SK-N-SH (cell line): ENCODE measurements at regions not wholly inside any gene's neighbourhood (a gene's known extent, or its start where the extent isn't known, plus 50 kb on each side); places are given as distances from the start of the nearest gene placed in this dataset.

ENCODE experiments used
- CTCF ChIA-PET: fragments of 300-600, 350-600 bp; formaldehyde crosslinking; extraction: SDS; loops from one replicate; lab custom pipeline; 2021; lab: Yijun Ruan, JAX
- POLR2A ChIA-PET: fragments of 350-600 bp; sonication (Branson Sonifier 250); formaldehyde crosslinking; extraction: SDS; loops from one replicate; lab custom pipeline; 2020; ENCODE audit warnings: antibody characterized with exemption, inconsistent platforms; lab: Yijun Ruan, JAX
- DNase-seq: peaks from one replicate; pipeline ENCODE4 v3.0.0; 2012
- H2AFZ ChIP-seq: fragments of 200-600 bp; sonication (generic); 2 replicates; pipeline ENCODE4 v1.8.1; 2016; ENCODE audit warnings: antibody characterized with exemption, mild to moderate bottlenecking, low read depth
- H3F3A ChIP-seq: fragments of 200-600 bp; sonication (generic); replicated peaks from 2 replicates; pipeline ENCODE3; 2016; ENCODE audit warnings: antibody characterized with exemption, mild to moderate bottlenecking; ENCODE audit not compliant: insufficient read depth
- H3K27ac ChIP-seq, 2 experiments: fragments of 200-500 bp in 1 of 2; fragments of 200-600 bp in 1 of 2; sonication (Bioruptor generic) in 1 of 2; sonication (generic), shearing (Covaris generic) in 1 of 2; 2 replicates each; pipeline versions ENCODE4 v1.5.1 to v1.6.1; 2014 to 2016; ENCODE audit warnings: low read depth in 2 of 2, inconsistent platforms in 1 of 2, low read length in 1 of 2, mild to moderate bottlenecking in 1 of 2, mixed read lengths in 1 of 2
- H3K27me3 ChIP-seq: fragments of 200-600 bp; sonication (generic), shearing (Covaris generic); 2 replicates; pipeline ENCODE4 v1.6.1; 2016; ENCODE audit warnings: mixed run types; ENCODE audit not compliant: insufficient read depth
- H3K36me3 ChIP-seq, 2 experiments: fragments of 200-500 bp in 1 of 2; fragments of 200-600 bp in 1 of 2; sonication (Bioruptor generic) in 1 of 2; sonication (generic) in 1 of 2; replicated peaks in 1 of 2; 2 replicates each; pipeline versions ENCODE3 to v1.5.1; 2014 to 2016; ENCODE audit warnings: low read length in 1 of 2, mild to moderate bottlenecking in 1 of 2; ENCODE audit not compliant: insufficient read depth in 2 of 2, control insufficient read depth in 1 of 2
- H3K4me1 ChIP-seq, 2 experiments: fragments of 200-500 bp in 1 of 2; fragments of 200-600 bp in 1 of 2; sonication (Bioruptor generic) in 1 of 2; sonication (generic), shearing (Covaris generic) in 1 of 2; 2 replicates each; pipeline versions ENCODE4 v1.5.1 to v1.6.1; 2014 to 2016; ENCODE audit warnings: low read depth in 1 of 2, low read length in 1 of 2, mixed run types in 1 of 2; ENCODE audit not compliant: insufficient read depth in 2 of 2, control insufficient read depth in 1 of 2
- H3K4me2 ChIP-seq: fragments of 200-600 bp; sonication (generic), shearing (Covaris generic); 2 replicates; pipeline ENCODE4 v1.6.1; 2017; ENCODE audit warnings: mixed run types
- H3K4me3 ChIP-seq, 2 experiments: fragments of 200-500 bp in 1 of 2; fragments of 200-600 bp in 1 of 2; sonication (Bioruptor generic) in 1 of 2; sonication (generic), shearing (Covaris generic) in 1 of 2; 2 replicates each; pipeline versions ENCODE4 v1.5.1 to v1.8.1; 2014 to 2016; ENCODE audit warnings: low read depth in 2 of 2, inconsistent platforms in 1 of 2, low read length in 1 of 2, mild to moderate bottlenecking in 1 of 2, mixed read lengths in 1 of 2, moderate library complexity in 1 of 2
- H3K79me2 ChIP-seq: fragments of 200-600 bp; sonication (generic); 2 replicates; pipeline ENCODE4 v1.8.1; 2017; ENCODE audit warnings: mild to moderate bottlenecking; ENCODE audit not compliant: insufficient read depth
- H3K9ac ChIP-seq: fragments of 200-600 bp; sonication (generic); 2 replicates; pipeline ENCODE4 v1.6.1; 2017; ENCODE audit warnings: mixed run types
- H3K9me2 ChIP-seq: fragments of 200-600 bp; sonication (generic); 2 replicates; pipeline ENCODE4 v1.6.1; 2017; ENCODE audit warnings: mixed run types
- H3K9me3 ChIP-seq: fragments of 200-600 bp; sonication (generic); 2 replicates; pipeline ENCODE4 v1.6.1; 2017; ENCODE audit warnings: mixed run types, mild to moderate bottlenecking, moderate library complexity
- H4K20me1 ChIP-seq: fragments of 200-600 bp; sonication (generic); 2 replicates; pipeline ENCODE4 v1.6.1; 2017; ENCODE audit warnings: mild to moderate bottlenecking, mixed run types; ENCODE audit not compliant: insufficient read depth
- CTCF ChIP-seq: fragments of 200-600 bp; sonication (generic); IDR thresholded peaks from 2 replicates; pipeline ENCODE4 v1.6.1; 2017; ENCODE audit warnings: antibody characterized with exemption, mild to moderate bottlenecking, moderate library complexity
- FOSL2 ChIP-seq: IDR thresholded peaks from 2 replicates; pipeline ENCODE4 v1.4.0; 2012; ENCODE audit warnings: low read depth, mild to moderate bottlenecking, moderate library complexity, borderline replicate concordance
- FOXM1 ChIP-seq: IDR thresholded peaks from 2 replicates; pipeline ENCODE4 v1.4.0; 2012; ENCODE audit warnings: low read depth, mild to moderate bottlenecking
- IRF3 ChIP-seq: fragments of 150-350 bp; IDR thresholded peaks from 2 replicates; pipeline ENCODE4 v1.6.1; 2016; ENCODE audit warnings: mild to moderate bottlenecking, low read depth, low read length
- MEF2A ChIP-seq: IDR thresholded peaks from 2 replicates; pipeline ENCODE4 v1.4.0; 2012; ENCODE audit warnings: low read depth, borderline replicate concordance
- MXI1 ChIP-seq: IDR thresholded peaks from 2 replicates; pipeline ENCODE4 v1.6.1; 2012; ENCODE audit warnings: mild to moderate bottlenecking, low read depth, low read length, improper control_type of control experiment
- POLR2AphosphoS5 ChIP-seq: IDR thresholded peaks from 2 replicates; pipeline ENCODE4 v1.6.1; 2012; ENCODE audit warnings: low read depth, low read length
- RCOR1 ChIP-seq: fragments of 150-350 bp; IDR thresholded peaks from 2 replicates; pipeline ENCODE4 v1.6.1; 2017; ENCODE audit warnings: antibody characterized with exemption, low read length
- REST ChIP-seq: IDR thresholded peaks from 2 replicates; pipeline ENCODE4 v1.6.1; 2012; ENCODE audit warnings: mild to moderate bottlenecking, low read depth, low read length, moderate library complexity
- SIN3A ChIP-seq: IDR thresholded peaks from 2 replicates; pipeline ENCODE4 v1.6.1; 2012; ENCODE audit warnings: low read depth, mild to moderate bottlenecking, low read length, moderate library complexity, borderline replicate concordance
- SMC3 ChIP-seq: IDR thresholded peaks from 2 replicates; pipeline ENCODE4 v1.6.1; 2012; ENCODE audit warnings: low read depth, low read length, improper control_type of control experiment
- TEAD4 ChIP-seq: IDR thresholded peaks from 2 replicates; pipeline ENCODE4 v1.4.0; 2012; ENCODE audit warnings: mild to moderate bottlenecking, borderline replicate concordance; ENCODE audit not compliant: insufficient read depth
- WGBS: methylation state at CpG from one replicate; pipeline ENCODE4 v1.1.6; 2017; ENCODE audit warnings: low lambda C conversion rate; 5-methylcytosine and 5-hydroxymethylcytosine counted together
- TF ChIP-seq, protein P1 (sequence below): IDR thresholded peaks from 2 replicates; pipeline ENCODE4 v1.4.0; 2012; ENCODE audit warnings: low read depth, borderline replicate concordance

- no peaks in the 10 kb centered on the region for H3K27me3 ChIP-seq
- no peaks in the 10 kb centered on the region for H3K79me2 ChIP-seq
- H3K9me2 ChIP-seq, result 0 out of 2 replicates have a peak, but pooled peaks cover 5% of the 10 kb centered on the region
- H3K9ac ChIP-seq, result no peak overlapping the region
- DNase-seq, result no peak
- CTCF ChIA-PET, result no interaction called here
- 47% methylated on average over 9 of the region's 9 CpGs for WGBS
- no peak overlapping the region for H3K4me3 ChIP-seq
- H3K9me3 ChIP-seq, result no peaks in the 10 kb centered on the region
- no peaks in the 10 kb centered on the region for H4K20me1 ChIP-seq
- no peak overlapping the region for H3K27ac ChIP-seq
- H3K36me3 ChIP-seq, result no peaks in the 10 kb centered on the region
- no peaks in the 10 kb centered on the region for H3K4me1 ChIP-seq
- no peaks in the 10 kb centered on the region for H3F3A ChIP-seq
- H2AFZ ChIP-seq, result no peak overlapping the region
- POLR2A ChIA-PET, result no interaction called here
- TF ChIP-seq CTCF, result no peak
- TF ChIP-seq POLR2AphosphoS5, result no peak
- TF ChIP-seq REST, result no peak
- no peak for TF ChIP-seq SMC3
- TF ChIP-seq FOSL2, result no peak
- TF ChIP-seq, protein P1, sequence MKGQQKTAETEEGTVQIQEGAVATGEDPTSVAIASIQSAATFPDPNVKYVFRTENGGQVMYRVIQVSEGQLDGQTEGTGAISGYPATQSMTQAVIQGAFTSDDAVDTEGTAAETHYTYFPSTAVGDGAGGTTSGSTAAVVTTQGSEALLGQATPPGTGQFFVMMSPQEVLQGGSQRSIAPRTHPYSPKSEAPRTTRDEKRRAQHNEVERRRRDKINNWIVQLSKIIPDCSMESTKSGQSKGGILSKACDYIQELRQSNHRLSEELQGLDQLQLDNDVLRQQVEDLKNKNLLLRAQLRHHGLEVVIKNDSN, result no peak
- TF ChIP-seq MXI1, result no peak
- no peak overlapping the region for H3K4me2 ChIP-seq
Measured at GRCh38 chr12:127006972-127007371, 1260.0 kb upstream of the TMEM132C start.

DNA sequence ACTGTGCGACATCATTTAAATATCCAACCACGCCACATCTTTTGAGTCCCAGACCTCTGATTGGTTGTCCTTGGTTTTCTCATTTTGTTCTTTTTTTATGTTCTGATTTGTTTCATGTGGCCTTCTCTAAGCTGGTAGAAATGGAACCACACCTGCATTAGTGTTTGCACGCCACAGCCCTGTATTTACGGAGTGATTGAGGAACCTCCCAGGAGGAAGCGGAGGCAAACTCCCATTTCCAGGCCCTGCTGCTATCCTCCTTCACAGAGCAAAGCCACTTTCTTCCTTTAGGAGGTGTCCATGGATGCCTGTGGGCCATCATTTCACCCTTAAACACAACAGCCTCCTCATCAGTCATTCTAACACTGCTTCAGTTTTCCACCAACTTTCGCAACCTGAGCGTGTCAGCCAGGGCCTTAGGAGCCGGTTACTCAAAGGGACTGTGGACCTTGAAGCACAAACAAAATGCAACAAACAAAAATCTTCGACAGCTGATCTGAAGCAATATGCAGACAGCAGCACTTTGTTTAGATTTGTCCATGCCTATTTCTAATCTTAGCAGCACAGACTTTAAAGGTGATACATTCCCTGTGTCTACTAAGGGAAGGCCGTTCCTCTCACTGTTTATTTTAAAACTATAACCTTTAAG, 1258.1 kb upstream of the TMEM132C start:
- H3K27me3 ChIP-seq, result no peaks in the 10 kb centered on the region
- H3K4me2 ChIP-seq, result no peak overlapping the region
- no peaks in the 10 kb centered on the region for H3F3A ChIP-seq
- no peak overlapping the region for H3K4me3 ChIP-seq
- TF ChIP-seq CTCF (no peak), SIN3A (no peak), FOXM1 (no peak), RCOR1 (no peak), MEF2A (no peak), TEAD4 (no peak), POLR2AphosphoS5 (no peak), IRF3 (no peak)
- no peaks in the 10 kb centered on the region for H3K4me1 ChIP-seq
- WGBS, result 51% methylated on average over 10 of the region's 10 CpGs
- no peak overlapping the region for H3K9ac ChIP-seq
- no peaks in the 10 kb centered on the region for H4K20me1 ChIP-seq
- no peak overlapping the region for H2AFZ ChIP-seq
- ChIA-PET POLR2A (no interaction called here), CTCF (no interaction called here)
- H3K9me2 ChIP-seq, result 0 out of 2 replicates have a peak, but pooled peaks cover 5% of the 10 kb centered on the region
- no peaks in the 10 kb centered on the region for H3K79me2 ChIP-seq
- H3K9me3 ChIP-seq, result no peaks in the 10 kb centered on the region
- no peak for DNase-seq
- no peak overlapping the region for H3K27ac ChIP-seq
- H3K36me3 ChIP-seq, result no peaks in the 10 kb centered on the region
